Fibroblast of pulmonary artery (primary cell): ENCODE measurements at regions not wholly inside any gene's neighbourhood (a gene's known extent, or its start where the extent isn't known, plus 50 kb on each side); places are given as distances from the start of the nearest gene placed in this dataset.

Source experiments
- DNase-seq: peaks from one replicate; pipeline ENCODE4 v3.0.0-alpha.2; 2010; ENCODE audit warnings: low read depth
- H3K4me3 ChIP-seq: replicated peaks from 2 replicates; pipeline ENCODE4 v1.5.1; 2011; ENCODE audit warnings: low read depth, mild to moderate bottlenecking, control low read depth, low read length, moderate library complexity
- TF ChIP-seq, protein P1 (sequence below): IDR thresholded peaks from 2 replicates; pipeline ENCODE4 v1.5.1; 2011; ENCODE audit warnings: mild to moderate bottlenecking, control low read depth, low read length, inconsistent platforms; ENCODE audit errors: missing control alignments

DNA sequence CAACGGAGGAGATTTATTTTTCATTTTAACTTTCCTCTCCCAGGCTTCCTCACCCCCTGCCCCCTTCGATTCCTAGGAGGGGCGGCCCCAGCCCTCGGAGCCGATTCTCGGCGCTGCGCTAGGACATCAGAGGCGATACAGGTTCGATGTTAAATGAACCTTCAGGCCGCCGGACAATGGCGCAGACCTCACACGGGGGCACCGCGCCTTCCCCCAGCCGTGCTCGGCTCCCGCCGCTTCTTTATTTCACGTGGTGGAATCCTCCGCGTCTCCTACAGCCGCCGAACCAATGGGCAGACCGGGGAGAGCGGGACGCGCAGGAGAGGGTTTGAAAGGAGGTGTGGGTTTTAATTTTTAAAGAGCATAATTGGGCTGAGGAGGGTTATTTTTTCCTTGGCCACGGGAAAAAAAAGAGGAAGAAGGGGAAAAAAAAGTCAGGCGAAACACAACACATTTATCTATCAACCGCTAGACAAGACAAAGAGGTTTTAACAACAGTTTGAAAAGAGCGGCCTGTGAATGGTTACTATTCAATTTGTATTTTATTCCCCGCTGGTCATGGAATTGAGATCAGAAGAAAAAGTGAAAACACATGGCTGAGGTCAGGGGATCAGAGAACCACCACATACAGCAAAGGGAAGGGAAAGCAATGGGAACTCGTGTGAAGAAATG lies 126.8 kb downstream of the TMEM174 start:
- no peak overlapping the region for H3K4me3 ChIP-seq
- no peak for DNase-seq
- TF ChIP-seq, protein P1, sequence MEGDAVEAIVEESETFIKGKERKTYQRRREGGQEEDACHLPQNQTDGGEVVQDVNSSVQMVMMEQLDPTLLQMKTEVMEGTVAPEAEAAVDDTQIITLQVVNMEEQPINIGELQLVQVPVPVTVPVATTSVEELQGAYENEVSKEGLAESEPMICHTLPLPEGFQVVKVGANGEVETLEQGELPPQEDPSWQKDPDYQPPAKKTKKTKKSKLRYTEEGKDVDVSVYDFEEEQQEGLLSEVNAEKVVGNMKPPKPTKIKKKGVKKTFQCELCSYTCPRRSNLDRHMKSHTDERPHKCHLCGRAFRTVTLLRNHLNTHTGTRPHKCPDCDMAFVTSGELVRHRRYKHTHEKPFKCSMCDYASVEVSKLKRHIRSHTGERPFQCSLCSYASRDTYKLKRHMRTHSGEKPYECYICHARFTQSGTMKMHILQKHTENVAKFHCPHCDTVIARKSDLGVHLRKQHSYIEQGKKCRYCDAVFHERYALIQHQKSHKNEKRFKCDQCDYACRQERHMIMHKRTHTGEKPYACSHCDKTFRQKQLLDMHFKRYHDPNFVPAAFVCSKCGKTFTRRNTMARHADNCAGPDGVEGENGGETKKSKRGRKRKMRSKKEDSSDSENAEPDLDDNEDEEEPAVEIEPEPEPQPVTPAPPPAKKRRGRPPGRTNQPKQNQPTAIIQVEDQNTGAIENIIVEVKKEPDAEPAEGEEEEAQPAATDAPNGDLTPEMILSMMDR = no peak

DNA sequence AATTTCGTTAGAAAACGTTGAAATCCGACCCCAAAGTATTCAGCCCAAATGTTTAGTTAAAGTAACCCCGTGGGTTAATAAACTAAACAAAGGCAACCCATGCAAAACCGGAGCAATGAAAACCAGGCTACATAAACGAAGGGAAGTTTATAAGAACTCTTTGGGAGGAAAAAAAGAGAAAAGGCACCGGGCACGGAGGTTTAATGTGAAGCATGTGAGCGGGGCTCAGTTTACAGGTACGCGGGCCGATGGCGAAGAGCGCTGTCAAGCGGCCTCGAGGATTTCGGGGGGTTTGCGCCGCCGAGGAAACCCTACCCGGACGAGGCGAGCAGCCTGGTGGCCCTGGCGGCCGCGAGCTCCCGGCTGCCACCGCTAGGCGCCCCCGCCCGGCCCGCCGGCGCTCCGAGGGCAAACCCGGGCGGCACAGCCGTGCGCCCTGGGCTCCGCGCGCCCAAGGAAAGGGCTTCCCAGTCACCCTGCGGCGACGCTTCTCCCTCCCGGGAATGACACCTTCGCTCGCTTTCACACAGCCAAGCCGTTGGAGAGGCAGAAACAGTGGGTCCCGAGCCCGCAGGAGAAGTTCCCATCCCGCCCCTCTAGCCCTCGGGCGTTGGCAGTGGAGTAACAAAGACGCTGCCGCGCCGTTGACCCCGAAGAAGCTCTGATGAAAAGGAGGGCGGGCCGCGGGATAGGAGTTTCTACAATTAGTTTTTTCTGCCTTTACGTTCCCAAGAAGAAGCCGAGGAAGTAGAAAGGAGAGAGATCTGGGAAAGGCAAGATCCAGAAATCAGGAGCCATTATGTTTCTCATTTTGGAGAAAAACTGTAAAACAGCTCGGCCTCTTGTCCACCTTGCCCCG lies 126.0 kb downstream of the TMEM174 start:
- TF ChIP-seq, protein P1 = no peak
- no peak for DNase-seq
- no peak overlapping the region for H3K4me3 ChIP-seq

DNA sequence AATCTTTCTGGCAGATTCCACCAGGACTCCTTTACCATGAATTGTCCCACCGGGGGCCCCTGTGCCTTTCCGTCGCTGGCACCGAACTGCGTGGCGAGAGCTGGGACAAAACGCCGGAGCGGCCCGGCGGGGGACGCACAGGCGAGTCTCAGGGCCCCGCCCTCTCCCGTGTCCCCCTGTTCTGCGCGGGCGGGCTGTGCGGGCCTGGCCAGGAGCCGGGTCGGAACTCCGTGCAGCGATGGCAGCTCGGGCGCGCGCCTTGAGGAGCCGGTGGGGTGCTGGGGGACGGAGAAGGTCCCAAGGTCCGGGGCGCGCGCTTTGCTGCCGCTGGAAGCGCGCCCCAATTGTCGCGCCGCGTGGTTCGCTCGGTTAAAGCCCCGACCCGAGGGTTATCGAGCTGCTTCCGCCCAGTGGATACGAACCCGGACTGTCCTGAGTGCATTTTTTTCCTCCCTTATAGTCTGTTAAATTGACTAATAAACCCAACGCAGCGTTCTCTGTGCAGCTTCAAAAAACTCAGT lies 125.3 kb downstream of the TMEM174 start:
- TF ChIP-seq, protein P1 = no peak
- H3K4me3 ChIP-seq = no peak overlapping the region
- DNase-seq = no peak

DNA sequence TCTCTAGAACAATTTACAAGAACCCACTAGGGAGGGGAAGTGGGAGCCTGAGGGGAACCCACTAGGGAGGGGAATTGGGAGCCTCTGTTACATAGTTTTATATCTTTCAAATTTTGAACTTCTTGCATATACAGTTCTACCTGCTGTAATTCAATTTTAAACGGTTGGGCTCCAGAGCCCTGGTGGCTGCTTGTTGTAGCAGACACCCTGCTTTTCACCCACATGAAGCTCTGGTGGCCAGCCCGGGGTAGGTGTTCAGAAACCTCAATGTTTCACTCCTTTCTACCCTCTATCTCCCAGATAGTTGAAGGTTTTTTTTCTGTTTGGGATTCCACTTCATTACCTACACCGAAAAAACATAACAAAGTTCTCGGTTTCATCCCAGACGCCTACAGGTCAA lies 124.4 kb downstream of the TMEM174 start:
- no peak overlapping the region for H3K4me3 ChIP-seq
- no peak for DNase-seq
- TF ChIP-seq, protein P1 = no peak

DNA sequence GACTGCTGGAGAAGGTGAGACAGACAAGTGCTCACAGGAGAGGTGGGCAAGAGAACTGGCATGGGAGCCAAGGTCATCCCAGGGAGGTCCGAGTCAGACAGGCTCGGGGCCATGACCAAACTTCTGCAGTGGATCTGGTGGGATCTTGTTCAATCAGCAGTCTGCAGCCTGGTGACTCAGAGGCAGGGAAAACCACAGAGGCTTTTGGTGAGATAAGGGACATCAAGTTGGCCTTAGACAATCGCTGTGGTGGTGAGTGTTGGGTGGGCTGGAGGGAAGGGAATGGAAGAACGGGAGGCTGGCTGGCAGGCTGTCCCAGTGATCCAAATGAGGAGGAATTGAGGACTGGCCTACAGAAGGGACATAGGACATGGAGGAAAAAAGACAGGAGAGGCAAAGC lies 123.8 kb downstream of the TMEM174 start:
- TF ChIP-seq, protein P1 = no peak
- H3K4me3 ChIP-seq = no peak overlapping the region
- DNase-seq = peak; percentile 65

DNA sequence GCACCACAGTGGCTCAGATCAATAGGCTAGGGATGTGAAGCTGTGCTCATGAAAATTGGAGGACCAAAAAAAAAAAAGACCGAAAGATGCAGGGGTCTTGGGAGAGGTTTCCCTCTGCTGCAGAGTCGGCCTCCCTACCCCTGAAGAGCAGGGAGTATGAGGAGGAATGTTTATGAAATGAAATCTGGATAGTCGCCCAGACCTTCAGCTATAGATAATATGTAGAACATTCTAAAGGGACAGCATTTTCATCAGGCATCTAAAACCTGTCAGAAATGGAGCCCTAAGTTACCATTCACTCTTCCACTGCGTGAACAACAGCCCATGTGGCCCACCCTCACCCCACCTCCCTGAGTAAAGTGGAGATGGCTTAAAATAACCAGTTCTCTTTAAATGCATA lies 122.9 kb downstream of the TMEM174 start:
- H3K4me3 ChIP-seq = no peak overlapping the region
- DNase-seq = peak; percentile 58
- TF ChIP-seq, protein P1 = no peak

DNA sequence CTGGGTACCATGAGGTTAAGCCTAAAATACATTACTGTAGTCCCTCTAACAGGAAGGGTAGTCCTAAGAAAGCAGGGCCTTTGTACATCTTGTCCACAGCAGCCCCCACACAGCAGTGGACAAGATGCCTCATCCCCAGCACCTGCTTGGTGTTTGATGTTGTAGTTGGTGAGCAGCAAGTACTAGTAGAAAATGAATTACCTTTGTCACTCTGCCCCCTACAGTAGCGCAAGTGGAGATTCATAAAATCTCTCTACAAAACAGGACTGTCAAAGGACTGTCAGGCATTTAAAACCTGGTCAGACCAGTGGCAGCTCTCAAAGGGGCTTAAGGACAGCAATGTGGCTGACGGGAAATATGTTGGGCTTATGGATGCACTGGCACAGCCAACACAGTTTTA lies 122.5 kb downstream of the TMEM174 start:
- no peak overlapping the region for H3K4me3 ChIP-seq
- TF ChIP-seq, protein P1 = no peak
- no peak for DNase-seq
